WERI-Rb-1 (cell line): ENCODE measurements at regions not wholly inside any gene's neighbourhood (a gene's known extent, or its start where the extent isn't known, plus 50 kb on each side); places are given as distances from the start of the nearest gene placed in this dataset.

ENCODE experiments used
- DNase-seq: peaks from one replicate; pipeline ENCODE4 v3.0.0-alpha.2; 2020
- H3K27ac ChIP-seq: fragments of 250-450 bp; sonication (Bioruptor Pico); 2 replicates; pipeline ENCODE4 v1.5.1; 2020; ENCODE audit warnings: mild to moderate bottlenecking, moderate library complexity
- H3K27me3 ChIP-seq: fragments of 250-450 bp; sonication (Bioruptor Pico); 2 replicates; pipeline ENCODE4 v1.5.1; 2021; ENCODE audit warnings: mild to moderate bottlenecking, low read depth, moderate library complexity; ENCODE audit not compliant: insufficient read depth, severe bottlenecking
- H3K36me3 ChIP-seq: fragments of 250-450 bp; sonication (Bioruptor Pico); 2 replicates; pipeline ENCODE4 v1.5.1; 2020; ENCODE audit warnings: mild to moderate bottlenecking, moderate library complexity
- H3K4me3 ChIP-seq: 2 replicates; pipeline ENCODE4 v1.5.1; 2011; ENCODE audit warnings: low read depth, mild to moderate bottlenecking, control low read depth, low read length
- H3K9me3 ChIP-seq: fragments of 250-450 bp; sonication (Bioruptor Pico); 2 replicates; pipeline ENCODE4 v1.5.1; 2021; ENCODE audit warnings: mild to moderate bottlenecking, moderate library complexity; ENCODE audit not compliant: severe bottlenecking
- CTCF ChIP-seq: IDR thresholded peaks from 2 replicates; pipeline ENCODE4 v1.5.1; 2011; ENCODE audit warnings: low read depth, mild to moderate bottlenecking, control low read depth, inconsistent platforms, low read length

- Histone ChIP-seq H3K27ac (no peak overlapping the region), H3K4me3 (no peak overlapping the region), H3K36me3 (no peaks in the 10 kb centered on the region), H3K27me3 (no peaks in the 10 kb centered on the region), H3K9me3 (peaks cover 3% of the 10 kb centered on the region)
- DNase-seq = no peak
- no peak for TF ChIP-seq CTCF
These were observed 102.6 kb upstream of the HDGFL1 start for GRCh38 chr6:22466665-22467245.

GRCh38 chr6:22467645-22468044 lies 101.7 kb upstream of the HDGFL1 start:
- DNase-seq = no peak
- peaks cover 3% of the 10 kb centered on the region for H3K9me3 ChIP-seq
- no peak for TF ChIP-seq CTCF

GRCh38 chr6:22468256-22468965 lies 101.0 kb upstream of the HDGFL1 start:
- Histone ChIP-seq H3K9me3 (peaks cover 3% of the 10 kb centered on the region), H3K36me3 (no peaks in the 10 kb centered on the region), H3K4me3 (no peak overlapping the region), H3K27me3 (no peaks in the 10 kb centered on the region), H3K27ac (no peak overlapping the region)
- no peak for TF ChIP-seq CTCF
- no peak for DNase-seq

More at GRCh38 chr6:22467645-22468044, 101.7 kb upstream of the HDGFL1 start:
- Histone ChIP-seq H3K27ac (no peak overlapping the region), H3K27me3 (no peaks in the 10 kb centered on the region), H3K36me3 (no peaks in the 10 kb centered on the region), H3K4me3 (no peak overlapping the region)

GRCh38 chr6:22470454-22471131 lies 98.8 kb upstream of the HDGFL1 start:
- no peaks in the 10 kb centered on the region for H3K27me3 ChIP-seq
- no peak overlapping the region for H3K27ac ChIP-seq
- no peak for DNase-seq
- no peaks in the 10 kb centered on the region for H3K9me3 ChIP-seq
- TF ChIP-seq CTCF = no peak
- H3K36me3 ChIP-seq = no peaks in the 10 kb centered on the region
- H3K4me3 ChIP-seq = no peak overlapping the region

- TF ChIP-seq CTCF = no peak
- no peaks in the 10 kb centered on the region for H3K36me3 ChIP-seq
- no peak overlapping the region for H3K27ac ChIP-seq
- H3K4me3 ChIP-seq = no peak overlapping the region
- no peak for DNase-seq
- no peaks in the 10 kb centered on the region for H3K27me3 ChIP-seq
- no peaks in the 10 kb centered on the region for H3K9me3 ChIP-seq
These were observed 98.2 kb upstream of the HDGFL1 start for GRCh38 chr6:22471132-22471690.
